NCI-H1105 (cell line): ENCODE measurements at regions not wholly inside any gene's neighbourhood (a gene's known extent, or its start where the extent isn't known, plus 50 kb on each side); places are given as distances from the start of the nearest gene placed in this dataset.
"Not testable (repeated sequence)": the region's sequence is repeated elsewhere in the genome, so short reads cannot be mapped to it uniquely, and the experiment has no call there.

ENCODE experiments used
- DNase-seq: peaks from one replicate; lab custom pipeline; 2025; lab: John Stamatoyannopoulos, UW

DNA sequence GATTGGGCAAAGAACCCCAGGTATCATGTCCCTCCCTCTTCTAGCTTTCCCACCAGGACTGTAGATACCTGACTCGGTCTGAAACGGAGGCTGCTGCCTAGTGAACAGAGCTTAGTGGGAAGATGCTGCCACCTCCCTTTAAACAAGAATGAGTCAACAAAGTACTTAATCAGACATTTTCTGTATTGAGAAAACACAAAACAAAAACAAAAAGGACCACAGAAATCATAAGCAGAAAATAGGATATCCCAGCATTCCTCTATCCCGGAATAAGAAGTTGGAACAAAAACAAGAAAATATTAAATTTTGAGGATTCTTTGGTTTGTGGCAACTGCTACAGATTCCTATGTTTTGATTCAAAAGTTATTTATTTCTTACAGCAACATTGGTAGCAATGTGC, 51.7 kb upstream of the COL8A1 start:
- no peak for DNase-seq

DNA sequence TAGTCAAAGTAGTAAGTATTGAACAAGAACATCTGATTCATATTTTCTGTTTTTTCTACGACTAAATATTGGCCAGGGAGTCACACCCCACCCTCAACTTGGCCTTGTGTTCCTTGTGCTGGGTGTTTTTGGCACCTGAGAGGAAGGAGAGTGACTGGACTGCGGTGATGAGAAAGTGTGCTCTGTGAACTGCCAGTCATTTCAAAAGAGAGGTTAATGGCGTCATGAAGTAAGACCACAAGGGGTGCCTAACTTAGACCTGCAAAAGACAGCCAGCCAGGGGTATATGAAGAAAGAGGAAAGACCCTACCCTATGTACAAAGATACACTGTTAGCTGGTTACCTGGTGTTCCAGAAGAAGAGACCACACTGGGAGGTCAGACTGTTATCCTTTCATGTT, 58.4 kb upstream of the COL8A1 start:
- DNase-seq = no peak

- no peak for DNase-seq
These were observed 59.1 kb upstream of the COL8A1 start for GRCh38 chr3:99579246-99579645.

- DNase-seq = no peak
These were observed 59.9 kb upstream of the COL8A1 start for GRCh38 chr3:99578339-99578970.

DNA sequence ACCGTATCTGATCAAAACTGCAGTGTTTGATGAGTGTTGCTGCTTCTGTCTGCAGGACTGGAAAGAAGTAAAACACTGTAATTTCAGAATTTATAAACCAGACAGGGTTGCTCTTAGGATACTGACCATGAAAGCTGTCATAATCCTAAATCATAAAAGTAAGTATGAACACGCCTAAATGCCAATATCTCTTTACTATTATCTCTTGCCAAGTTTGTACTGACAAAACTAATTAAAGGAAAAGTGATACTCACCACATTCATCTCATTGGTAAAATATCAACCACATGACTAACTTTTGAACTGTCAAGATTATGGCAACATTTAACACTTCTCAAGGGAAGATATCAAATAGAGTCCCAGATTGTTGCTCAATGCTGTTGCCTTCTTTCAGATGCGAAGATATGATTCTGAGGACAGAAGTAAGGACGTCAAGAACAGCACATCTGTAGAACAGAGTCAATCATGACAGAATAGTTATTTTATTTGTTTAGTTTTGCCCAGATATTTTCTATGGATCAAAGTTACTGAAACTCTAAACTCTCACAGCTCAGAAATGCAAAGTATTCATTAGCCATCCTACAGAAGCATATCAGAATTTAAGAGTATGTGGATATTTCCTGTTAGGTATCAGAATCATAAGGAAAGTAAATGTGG, 61.4 kb upstream of the COL8A1 start:
- DNase-seq = no peak

- no peak for DNase-seq
These were observed 62.7 kb upstream of the COL8A1 start for GRCh38 chr3:99575683-99576082.

DNA sequence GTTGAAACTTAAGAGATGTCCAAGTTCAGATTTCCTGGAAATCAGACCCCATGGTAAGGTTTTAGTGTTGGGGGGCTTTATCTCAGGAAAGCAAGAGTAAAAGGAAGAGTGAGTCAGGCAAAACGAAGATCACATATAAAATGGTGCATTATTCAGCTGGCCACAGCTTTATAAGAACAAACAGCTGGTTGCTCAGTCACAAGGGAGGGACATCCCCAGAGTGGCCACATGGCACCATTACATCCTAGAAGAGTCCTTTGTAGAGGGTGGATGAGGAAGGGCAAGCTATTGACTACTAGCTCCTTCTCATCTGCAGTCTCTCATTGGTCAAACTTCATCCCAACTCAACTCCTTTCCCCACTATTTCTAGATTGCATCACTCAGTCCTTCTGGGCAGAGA, 68.3 kb upstream of the COL8A1 start:
- no peak for DNase-seq

DNA sequence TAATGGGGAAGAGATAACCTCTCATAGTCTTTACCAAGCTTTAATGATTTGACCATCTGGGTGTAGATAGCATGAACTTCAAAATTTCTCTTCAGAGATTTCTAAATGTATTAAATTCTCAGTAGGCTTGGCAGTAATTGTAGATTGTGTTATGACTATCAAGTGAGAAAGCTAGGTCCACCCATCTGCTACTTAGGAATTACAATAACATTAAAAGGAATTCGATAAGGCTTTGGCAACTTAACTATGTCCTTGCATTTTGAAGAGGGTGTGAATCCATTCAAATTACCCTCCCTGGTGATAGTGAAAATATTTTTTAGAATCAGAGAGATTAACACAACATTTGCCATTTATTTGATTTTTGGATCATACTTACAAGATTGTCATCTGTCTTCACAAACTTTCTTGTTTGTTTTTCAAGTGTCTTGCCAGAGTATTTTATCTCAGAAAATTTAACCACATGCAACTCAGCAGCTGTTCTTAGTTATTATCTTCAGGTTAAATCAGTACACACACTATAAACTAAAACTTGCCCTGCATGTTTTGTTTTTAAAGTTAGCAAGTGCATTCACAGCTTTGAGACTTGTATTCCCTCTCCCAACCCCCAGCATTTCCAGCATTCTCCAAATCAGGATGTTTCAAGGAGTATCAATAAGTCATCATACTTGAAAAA, 69.6 kb upstream of the COL8A1 start:
- no peak for DNase-seq

GRCh38 chr3:99565331-99565730, 73.1 kb upstream of the COL8A1 start:
- DNase-seq = no peak

DNA sequence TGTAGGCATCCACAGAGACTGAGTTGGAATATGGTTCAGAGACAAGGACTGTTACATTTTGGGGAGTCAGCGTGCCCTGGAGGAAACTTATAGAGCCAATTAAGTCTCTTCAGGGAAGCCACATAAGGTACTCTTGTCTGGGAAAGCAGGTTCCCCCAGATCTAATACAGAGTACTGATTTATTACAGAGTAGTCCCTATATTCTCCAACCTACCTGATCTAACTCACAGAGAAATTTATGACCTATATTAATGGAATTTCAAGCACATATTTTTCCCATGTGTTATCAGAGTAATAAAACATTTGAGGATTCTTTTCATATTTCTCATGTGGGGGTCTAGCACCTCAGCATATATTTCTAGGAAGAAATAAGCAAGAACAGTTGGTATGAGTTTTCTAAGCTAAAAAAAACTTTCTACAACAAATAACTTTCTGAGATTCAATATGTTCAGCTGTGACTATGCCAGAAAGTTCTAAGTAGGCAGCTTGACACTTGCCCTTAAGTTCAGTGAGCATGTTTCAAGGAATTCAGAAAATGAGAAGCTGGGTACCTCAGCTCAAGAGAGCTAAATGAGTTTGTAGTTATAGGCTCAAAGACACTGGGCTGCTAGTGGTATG, 75.3 kb upstream of the COL8A1 start:
- no peak for DNase-seq

DNA sequence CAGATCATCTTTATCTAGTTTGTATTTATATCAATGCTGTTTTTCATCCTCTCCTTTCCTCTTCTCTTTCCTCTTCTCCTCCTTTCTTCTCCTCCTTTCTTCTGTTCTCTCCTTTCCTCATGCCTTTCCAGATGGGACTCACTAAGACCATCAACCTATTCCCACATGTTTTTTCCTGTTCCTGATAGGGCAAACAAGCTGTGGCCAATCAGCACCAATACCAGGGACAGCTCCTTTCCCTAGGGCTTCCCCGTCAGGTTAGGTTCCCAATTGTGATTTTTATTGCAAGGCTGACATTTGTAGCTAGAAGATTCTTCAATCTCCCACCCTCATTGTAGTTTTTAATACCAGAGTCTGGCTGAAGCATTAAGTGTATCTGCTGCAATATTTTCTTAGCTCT, 76.3 kb upstream of the COL8A1 start:
- DNase-seq = no peak

GRCh38 chr3:99561056-99561455, 77.3 kb upstream of the COL8A1 start:
- DNase-seq = no peak

- no peak for DNase-seq
These were observed 79.2 kb upstream of the COL8A1 start for GRCh38 chr3:99559196-99559595.

- not testable (repeated sequence) for DNase-seq
These were observed 82.5 kb upstream of the COL8A1 start for GRCh38 chr3:99555885-99556284.

- DNase-seq = no peak
These were observed 86.9 kb upstream of the COL8A1 start for GRCh38 chr3:99551520-99551919.

- no peak for DNase-seq
These were observed 88.3 kb upstream of the COL8A1 start for GRCh38 chr3:99549957-99550603.

DNA sequence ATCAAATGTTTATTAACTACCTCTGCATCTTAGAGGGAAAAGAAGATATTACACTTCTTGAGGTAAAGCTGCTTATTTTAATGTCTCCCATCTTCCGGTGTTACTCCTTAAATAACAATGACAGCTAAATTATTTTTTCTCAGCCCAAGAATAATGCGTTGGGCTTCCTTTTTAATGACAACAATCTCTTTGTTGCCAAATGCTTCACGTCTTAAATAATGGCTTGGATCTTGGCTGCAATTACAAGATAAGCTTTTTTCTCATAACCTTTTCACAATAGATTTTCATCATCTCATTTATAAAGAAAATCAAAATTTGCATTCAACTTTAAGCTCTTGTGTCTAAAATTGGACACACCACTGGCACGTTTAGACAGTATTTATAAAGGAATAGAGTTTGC, 89.2 kb upstream of the COL8A1 start:
- DNase-seq = no peak

DNA sequence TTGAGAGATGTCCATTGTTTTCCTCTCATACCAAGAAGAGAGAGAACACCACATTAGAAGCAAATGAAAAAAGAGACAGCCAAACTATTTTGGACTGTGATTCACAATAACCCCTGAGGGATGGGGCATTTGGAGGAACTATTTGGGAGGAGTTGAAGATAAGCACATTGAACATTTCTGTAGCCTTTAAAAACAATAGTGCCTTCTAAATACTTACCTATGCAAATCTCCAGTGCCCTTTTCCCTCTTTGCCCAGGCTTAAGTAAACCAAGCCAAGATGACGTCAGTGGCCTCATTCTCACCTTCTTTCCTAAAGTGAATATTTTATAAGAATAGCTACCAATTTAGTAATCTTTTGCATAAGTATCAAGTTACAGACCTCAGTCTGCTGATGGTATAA, 89.7 kb upstream of the COL8A1 start:
- DNase-seq = no peak

DNA sequence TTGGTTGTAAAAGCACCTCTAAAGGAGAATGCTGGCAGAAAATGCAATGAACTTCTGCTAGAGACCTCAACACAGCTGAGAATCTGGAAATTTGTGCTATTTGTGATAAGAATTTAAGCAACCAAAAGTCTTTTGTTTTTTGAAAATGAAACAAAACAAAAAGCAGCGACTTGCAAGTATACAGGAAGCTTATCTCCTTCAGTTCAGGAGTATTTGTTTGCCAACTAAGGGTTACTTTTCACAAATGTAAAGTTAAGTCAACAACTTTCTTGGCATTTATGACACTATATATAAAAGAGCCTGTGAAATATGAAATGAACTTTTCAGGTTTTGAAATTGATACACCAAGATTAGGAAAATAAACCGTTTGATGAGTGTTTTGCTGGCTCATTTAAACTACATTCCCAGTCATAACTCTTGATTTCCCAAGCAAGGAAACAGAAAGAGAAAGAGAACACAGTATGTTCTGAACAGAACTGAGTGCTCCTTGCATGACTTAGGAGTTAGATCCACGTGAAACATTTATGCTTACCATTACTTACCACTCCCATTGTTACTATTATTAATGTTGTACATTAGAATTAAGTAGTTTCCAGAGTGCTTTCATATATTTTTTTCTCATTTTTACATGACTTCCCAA, 92.3 kb upstream of the COL8A1 start:
- no peak for DNase-seq

DNA sequence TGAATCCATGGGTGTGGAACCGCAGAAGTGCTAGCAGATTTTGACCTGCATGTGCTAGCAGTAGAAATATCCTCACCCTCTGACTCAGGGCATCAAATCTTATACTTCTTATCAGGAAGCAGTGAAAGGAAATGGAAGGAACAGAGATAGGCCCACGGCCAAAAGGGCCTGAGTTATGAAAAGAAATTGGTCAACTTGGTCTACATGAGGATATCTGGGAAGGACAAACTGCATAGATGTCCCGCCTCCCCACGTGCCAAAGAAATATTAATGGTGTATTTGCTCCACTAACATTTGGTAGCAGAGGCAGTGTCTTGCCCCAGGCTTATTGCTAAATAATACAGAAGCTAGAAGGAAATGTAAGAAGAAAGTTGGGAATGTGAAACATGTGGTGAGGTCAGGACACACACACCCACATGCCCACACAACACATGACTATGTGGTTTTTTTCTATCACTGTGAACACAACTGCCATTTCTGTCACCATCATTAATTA, 93.6 kb upstream of the COL8A1 start:
- no peak for DNase-seq

DNA sequence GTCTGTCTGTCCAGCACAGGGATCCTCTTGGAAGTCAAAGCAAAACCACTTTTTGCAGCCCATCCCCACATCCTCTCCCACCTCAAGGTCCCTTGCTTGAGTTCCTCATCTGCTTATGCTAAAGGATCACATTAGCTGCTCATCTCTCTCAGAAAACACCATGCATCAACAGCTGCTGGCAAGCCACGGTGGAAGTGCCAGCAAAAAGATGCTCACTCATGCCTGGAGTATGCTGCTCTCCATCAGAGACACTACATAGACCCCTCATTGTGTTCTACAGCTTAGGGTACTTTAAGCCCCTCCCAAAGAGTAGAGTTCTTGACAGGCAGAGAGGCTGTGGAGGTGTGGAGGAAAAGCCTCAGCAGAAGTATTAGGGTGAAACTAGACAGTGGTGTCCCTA, 94.6 kb upstream of the COL8A1 start:
- DNase-seq = no peak
